OCI-LY7 (cell line): ENCODE measurements at regions not wholly inside any gene's neighbourhood (a gene's known extent, or its start where the extent isn't known, plus 50 kb on each side); places are given as distances from the start of the nearest gene placed in this dataset.

Source experiments
- BruUV-seq: library from RNA; stranded (reverse); fragments of 400-500 nt; replicated peaks from 2 replicates; lab custom pipeline; 2021; lab: Mats Ljungman, UMichigan
- CTCF ChIA-PET: fragments of 300-600 bp; sonication (Branson Sonifier 250); formaldehyde crosslinking; loops from one replicate; lab custom pipeline; 2022; ENCODE audit warnings: antibody characterized with exemption; ENCODE audit not compliant: unreplicated experiment; lab: Charles Lee
- POLR2A ChIA-PET: fragments of 300-600 bp; sonication (Branson Sonifier 250); formaldehyde crosslinking; loops from one replicate; lab custom pipeline; 2022; ENCODE audit warnings: antibody characterized with exemption; lab: Charles Lee
- DNase-seq: peaks from one replicate; pipeline ENCODE4 v3.0.0-alpha.2; 2015; ENCODE audit warnings: low spot score
- H2AFZ ChIP-seq: fragments of 200-600 bp; sonication (generic), shearing (Covaris generic); 2 replicates; pipeline ENCODE4 v1.6.1; 2014; ENCODE audit warnings: mild to moderate bottlenecking, antibody characterized with exemption, low read length, moderate library complexity
- H3K27ac ChIP-seq: fragments of 200-600 bp; sonication (generic); 2 replicates; pipeline ENCODE4 v1.5.1; 2014; ENCODE audit warnings: mixed run types, low read depth, mild to moderate bottlenecking, moderate library complexity, low read length, inconsistent platforms; ENCODE audit not compliant: poor library complexity, severe bottlenecking
- H3K36me3 ChIP-seq: fragments of 200-600 bp; sonication (generic); 2 replicates; pipeline ENCODE4 v1.6.1; 2014; ENCODE audit warnings: mild to moderate bottlenecking, antibody characterized with exemption, low read length, moderate library complexity, mixed read lengths; ENCODE audit not compliant: insufficient read depth
- H3K4me1 ChIP-seq: fragments of 200-600 bp; sonication (generic); 2 replicates; pipeline ENCODE4 v1.5.1; 2014; ENCODE audit warnings: mild to moderate bottlenecking, low read length; ENCODE audit not compliant: insufficient read depth, poor library complexity, severe bottlenecking
- H3K4me2 ChIP-seq: fragments of 200-600 bp; sonication (generic); 2 replicates; pipeline ENCODE4 v1.6.1; 2014; ENCODE audit warnings: mild to moderate bottlenecking, low read length
- H3K4me3 ChIP-seq: fragments of 200-600 bp; sonication (generic); 2 replicates; pipeline ENCODE4 v1.5.1; 2014; ENCODE audit warnings: mild to moderate bottlenecking, low read depth, low read length; ENCODE audit not compliant: poor library complexity, severe bottlenecking
- H3K79me2 ChIP-seq: fragments of 200-600 bp; sonication (generic); 2 replicates; pipeline ENCODE4 v1.6.1; 2016; ENCODE audit warnings: low read depth, mild to moderate bottlenecking, low read length, moderate library complexity, mixed read lengths; ENCODE audit not compliant: insufficient read depth
- H3K9me2 ChIP-seq: fragments of 200-600 bp; sonication (generic); 2 replicates; pipeline ENCODE4 v1.6.1; 2016; ENCODE audit warnings: mild to moderate bottlenecking, low read length, mixed read lengths; ENCODE audit not compliant: insufficient read depth
- H3K9me3 ChIP-seq: fragments of 200-600 bp; sonication (generic); 2 replicates; pipeline ENCODE4 v1.6.1; 2014; ENCODE audit warnings: mild to moderate bottlenecking, mixed run types, low read length, mixed read lengths
- H4K20me1 ChIP-seq: fragments of 200-600 bp; sonication (generic); 2 replicates; pipeline ENCODE4 v1.6.1; 2014; ENCODE audit warnings: mild to moderate bottlenecking, antibody characterized with exemption, low read length, moderate library complexity, mixed read lengths; ENCODE audit not compliant: insufficient read depth
- CTCF ChIP-seq: fragments of 200-600 bp; sonication (generic); conservative IDR thresholded peaks from 2 replicates; pipeline ENCODE4 v1.5.1; 2014; ENCODE audit warnings: mild to moderate bottlenecking, antibody characterized with exemption, low read length, moderate library complexity, mixed read lengths
- EZH2phosphoT487 ChIP-seq: fragments of 200-600 bp; sonication (generic); IDR thresholded peaks from 2 replicates; pipeline ENCODE4 v1.6.1; 2018; ENCODE audit warnings: low read depth, borderline replicate concordance, mild to moderate bottlenecking, mixed run types, antibody characterized with exemption, low read length, moderate library complexity, mixed read lengths
- intact Hi-C: fragments of 100-400 bp; cut with micrococcal nuclease; formaldehyde crosslinking; loops from one replicate; pipeline ENCODE4 v1.10.0; 2022; ENCODE audit not compliant: unreplicated experiment

GRCh38 chr11:116357784-116358544, 414.8 kb downstream of the BUD13 start:
- H4K20me1 ChIP-seq: no peaks in the 10 kb centered on the region
- DNase-seq: no peak
- H3K4me1 ChIP-seq: no peaks in the 10 kb centered on the region
- no peaks in the 10 kb centered on the region for H3K9me3 ChIP-seq
- H3K79me2 ChIP-seq: no peaks in the 10 kb centered on the region
- H3K9me2 ChIP-seq: no peaks in the 10 kb centered on the region
- H3K36me3 ChIP-seq: no peaks in the 10 kb centered on the region
- H2AFZ ChIP-seq: no peak overlapping the region
- intact Hi-C loops: no loop called here
- no peak overlapping the region for H3K4me3 ChIP-seq
- H3K27ac ChIP-seq: no peak overlapping the region
- ChIA-PET CTCF (no interaction called here), POLR2A (no interaction called here)
- BruUV-seq: no TSS peak
- no peak overlapping the region for H3K4me2 ChIP-seq
- TF ChIP-seq EZH2phosphoT487: no peak
- peak; percentile 57 for TF ChIP-seq CTCF

- CTCF ChIA-PET: no interaction called here
Measured at GRCh38 chr11:116356451-116356850, 416.3 kb downstream of the BUD13 start.

More at GRCh38 chr11:116356451-116356850, 416.3 kb downstream of the BUD13 start:
- intact Hi-C loops: no loop called here
- TF ChIP-seq CTCF (no peak), EZH2phosphoT487 (no peak)
- Histone ChIP-seq H3K9me3 (no peaks in the 10 kb centered on the region), H3K4me2 (no peak overlapping the region), H3K4me1 (no peaks in the 10 kb centered on the region), H2AFZ (no peak overlapping the region), H3K36me3 (no peaks in the 10 kb centered on the region), H3K9me2 (no peaks in the 10 kb centered on the region), H4K20me1 (no peaks in the 10 kb centered on the region), H3K4me3 (no peak overlapping the region), H3K79me2 (no peaks in the 10 kb centered on the region), H3K27ac (no peak overlapping the region)
- POLR2A ChIA-PET: no interaction called here
- DNase-seq: no peak
- BruUV-seq: no TSS peak
